ENCODE measurements at regions not wholly inside any gene's neighbourhood (a gene's known extent, or its start where the extent isn't known, plus 50 kb on each side); places are given as distances from the start of the nearest gene placed in this dataset.

DNA sequence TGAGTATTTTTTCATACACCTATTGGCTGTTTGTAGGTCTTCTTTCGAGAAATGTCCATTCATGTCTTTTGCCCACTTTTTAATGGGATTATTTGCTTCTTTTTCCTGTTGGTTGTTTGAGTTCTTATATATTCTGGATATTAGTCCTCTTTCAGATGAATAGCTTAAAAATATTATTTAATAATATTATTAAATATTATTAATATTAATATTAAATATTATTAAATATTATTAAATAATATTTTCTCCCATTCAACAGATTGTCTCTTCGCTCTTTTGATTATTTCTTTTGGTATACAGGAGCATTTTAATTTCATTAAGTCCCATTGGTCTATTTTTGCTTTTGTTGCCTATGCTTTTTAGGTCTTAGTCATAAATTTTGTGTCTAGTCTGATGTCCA, 361.9 kb downstream of the TSN start:
- Histone ChIP-seq H4K5ac (ENCODE audit: insufficient read length, low read depth, low read length) (no peak overlapping the region), H3K36me3 (ENCODE audit: control insufficient read depth in 2 of 4, insufficient read depth in 4 of 4, low read length in 3 of 4) (no peaks in the 10 kb centered on the region), H2BK120ac (replicated peaks; ENCODE audit: low read depth, low read length) (no peak overlapping the region), H2AFZ (ENCODE audit: low read length) (no peak overlapping the region), H3K56ac (replicated peaks; ENCODE audit: insufficient read length, low read depth, low read length) (no peak overlapping the region), H3K4me2 (ENCODE audit: insufficient read depth in 1 of 2, low read depth in 2 of 2, low read length in 2 of 2) (no peak overlapping the region), H3K79me2 (ENCODE audit: control insufficient read depth in 1 of 2, insufficient read depth in 2 of 2, low read length in 2 of 2) (no peaks in the 10 kb centered on the region), H3K4me3 (ENCODE audit: extremely low read depth in 1 of 4, insufficient read depth in 2 of 4, low read depth in 3 of 4, low read length in 4 of 4) (no peak overlapping the region), H3K79me1 (ENCODE audit: low read depth, low read length) (no peaks in the 10 kb centered on the region), H3K18ac (ENCODE audit: extremely low read depth, low read length) (no peak overlapping the region), H3K23me2 (ENCODE audit: low read depth, low read length) (no peaks in the 10 kb centered on the region), H3K4ac (replicated peaks; ENCODE audit: insufficient read length, low read depth, low read length) (no peak overlapping the region), H3K9ac (replicated peaks in 1 of 4; ENCODE audit: extremely low read depth in 1 of 4, low read depth in 3 of 4, low read length in 3 of 4) (no peak overlapping the region), H4K91ac (replicated peaks; ENCODE audit: insufficient read length, low read length) (no peak overlapping the region), H4K20me1 (replicated peaks in 1 of 2; ENCODE audit: control insufficient read depth in 1 of 2, insufficient read depth in 2 of 2, low read length in 2 of 2) (no peaks in the 10 kb centered on the region), H3K14ac (ENCODE audit: insufficient read length) (no peak overlapping the region), H2AK5ac (ENCODE audit: low read depth, low read length) (no peak overlapping the region), H2BK12ac (ENCODE audit: low read depth, low read length) (no peak overlapping the region), H2BK5ac (ENCODE audit: low read depth, low read length) (no peak overlapping the region), H3K27me3 (replicated peaks in 1 of 4; ENCODE audit: control insufficient read depth in 3 of 4, extremely low read depth in 1 of 4, insufficient read depth in 3 of 4, low read length in 3 of 4) (no peaks in the 10 kb centered on the region), H3K27ac (ENCODE audit: low read depth, low read length) (no peak overlapping the region), H2BK15ac (ENCODE audit: low read length) (no peak overlapping the region), H3K9me3 (ENCODE audit: insufficient read depth in 2 of 2, low read depth in 1 of 2, low read length in 1 of 2) (no peaks in the 10 kb centered on the region), H3K23ac (ENCODE audit: insufficient read length) (no peak overlapping the region), H4K8ac (ENCODE audit: extremely low read depth, insufficient read depth, low read length) (no peak overlapping the region), H2BK20ac (ENCODE audit: low read length) (no peak overlapping the region), H3K4me1 (replicated peaks in 1 of 4; ENCODE audit: control insufficient read depth in 3 of 4, insufficient read depth in 4 of 4, low read length in 3 of 4) (no peaks in the 10 kb centered on the region)
- no peak for FAIRE-seq
- ChIA-PET CTCF (ENCODE audit: partially characterized antibody) (no interaction called here), POLR2A (ENCODE audit: partially characterized antibody) (no interaction called here)
- DNase-seq (ENCODE audit: low read depth in 1 of 2, low spot score in 2 of 2) = no peak
- 93% methylated on average over 2 of the region's 2 CpGs; no CpG with 5 or more reads in 1 of the 2 experiments for WGBS, 2 experiments (ENCODE audit: extremely low coverage in 1 of 2, insufficient coverage in 1 of 2, insufficient read length in 1 of 2, insufficient replicate concordance in 2 of 2, low coverage in 1 of 2, low lambda C conversion rate in 2 of 2, missing lambda C conversion rate in 1 of 2)
- TF ChIP-seq, protein P1, sequence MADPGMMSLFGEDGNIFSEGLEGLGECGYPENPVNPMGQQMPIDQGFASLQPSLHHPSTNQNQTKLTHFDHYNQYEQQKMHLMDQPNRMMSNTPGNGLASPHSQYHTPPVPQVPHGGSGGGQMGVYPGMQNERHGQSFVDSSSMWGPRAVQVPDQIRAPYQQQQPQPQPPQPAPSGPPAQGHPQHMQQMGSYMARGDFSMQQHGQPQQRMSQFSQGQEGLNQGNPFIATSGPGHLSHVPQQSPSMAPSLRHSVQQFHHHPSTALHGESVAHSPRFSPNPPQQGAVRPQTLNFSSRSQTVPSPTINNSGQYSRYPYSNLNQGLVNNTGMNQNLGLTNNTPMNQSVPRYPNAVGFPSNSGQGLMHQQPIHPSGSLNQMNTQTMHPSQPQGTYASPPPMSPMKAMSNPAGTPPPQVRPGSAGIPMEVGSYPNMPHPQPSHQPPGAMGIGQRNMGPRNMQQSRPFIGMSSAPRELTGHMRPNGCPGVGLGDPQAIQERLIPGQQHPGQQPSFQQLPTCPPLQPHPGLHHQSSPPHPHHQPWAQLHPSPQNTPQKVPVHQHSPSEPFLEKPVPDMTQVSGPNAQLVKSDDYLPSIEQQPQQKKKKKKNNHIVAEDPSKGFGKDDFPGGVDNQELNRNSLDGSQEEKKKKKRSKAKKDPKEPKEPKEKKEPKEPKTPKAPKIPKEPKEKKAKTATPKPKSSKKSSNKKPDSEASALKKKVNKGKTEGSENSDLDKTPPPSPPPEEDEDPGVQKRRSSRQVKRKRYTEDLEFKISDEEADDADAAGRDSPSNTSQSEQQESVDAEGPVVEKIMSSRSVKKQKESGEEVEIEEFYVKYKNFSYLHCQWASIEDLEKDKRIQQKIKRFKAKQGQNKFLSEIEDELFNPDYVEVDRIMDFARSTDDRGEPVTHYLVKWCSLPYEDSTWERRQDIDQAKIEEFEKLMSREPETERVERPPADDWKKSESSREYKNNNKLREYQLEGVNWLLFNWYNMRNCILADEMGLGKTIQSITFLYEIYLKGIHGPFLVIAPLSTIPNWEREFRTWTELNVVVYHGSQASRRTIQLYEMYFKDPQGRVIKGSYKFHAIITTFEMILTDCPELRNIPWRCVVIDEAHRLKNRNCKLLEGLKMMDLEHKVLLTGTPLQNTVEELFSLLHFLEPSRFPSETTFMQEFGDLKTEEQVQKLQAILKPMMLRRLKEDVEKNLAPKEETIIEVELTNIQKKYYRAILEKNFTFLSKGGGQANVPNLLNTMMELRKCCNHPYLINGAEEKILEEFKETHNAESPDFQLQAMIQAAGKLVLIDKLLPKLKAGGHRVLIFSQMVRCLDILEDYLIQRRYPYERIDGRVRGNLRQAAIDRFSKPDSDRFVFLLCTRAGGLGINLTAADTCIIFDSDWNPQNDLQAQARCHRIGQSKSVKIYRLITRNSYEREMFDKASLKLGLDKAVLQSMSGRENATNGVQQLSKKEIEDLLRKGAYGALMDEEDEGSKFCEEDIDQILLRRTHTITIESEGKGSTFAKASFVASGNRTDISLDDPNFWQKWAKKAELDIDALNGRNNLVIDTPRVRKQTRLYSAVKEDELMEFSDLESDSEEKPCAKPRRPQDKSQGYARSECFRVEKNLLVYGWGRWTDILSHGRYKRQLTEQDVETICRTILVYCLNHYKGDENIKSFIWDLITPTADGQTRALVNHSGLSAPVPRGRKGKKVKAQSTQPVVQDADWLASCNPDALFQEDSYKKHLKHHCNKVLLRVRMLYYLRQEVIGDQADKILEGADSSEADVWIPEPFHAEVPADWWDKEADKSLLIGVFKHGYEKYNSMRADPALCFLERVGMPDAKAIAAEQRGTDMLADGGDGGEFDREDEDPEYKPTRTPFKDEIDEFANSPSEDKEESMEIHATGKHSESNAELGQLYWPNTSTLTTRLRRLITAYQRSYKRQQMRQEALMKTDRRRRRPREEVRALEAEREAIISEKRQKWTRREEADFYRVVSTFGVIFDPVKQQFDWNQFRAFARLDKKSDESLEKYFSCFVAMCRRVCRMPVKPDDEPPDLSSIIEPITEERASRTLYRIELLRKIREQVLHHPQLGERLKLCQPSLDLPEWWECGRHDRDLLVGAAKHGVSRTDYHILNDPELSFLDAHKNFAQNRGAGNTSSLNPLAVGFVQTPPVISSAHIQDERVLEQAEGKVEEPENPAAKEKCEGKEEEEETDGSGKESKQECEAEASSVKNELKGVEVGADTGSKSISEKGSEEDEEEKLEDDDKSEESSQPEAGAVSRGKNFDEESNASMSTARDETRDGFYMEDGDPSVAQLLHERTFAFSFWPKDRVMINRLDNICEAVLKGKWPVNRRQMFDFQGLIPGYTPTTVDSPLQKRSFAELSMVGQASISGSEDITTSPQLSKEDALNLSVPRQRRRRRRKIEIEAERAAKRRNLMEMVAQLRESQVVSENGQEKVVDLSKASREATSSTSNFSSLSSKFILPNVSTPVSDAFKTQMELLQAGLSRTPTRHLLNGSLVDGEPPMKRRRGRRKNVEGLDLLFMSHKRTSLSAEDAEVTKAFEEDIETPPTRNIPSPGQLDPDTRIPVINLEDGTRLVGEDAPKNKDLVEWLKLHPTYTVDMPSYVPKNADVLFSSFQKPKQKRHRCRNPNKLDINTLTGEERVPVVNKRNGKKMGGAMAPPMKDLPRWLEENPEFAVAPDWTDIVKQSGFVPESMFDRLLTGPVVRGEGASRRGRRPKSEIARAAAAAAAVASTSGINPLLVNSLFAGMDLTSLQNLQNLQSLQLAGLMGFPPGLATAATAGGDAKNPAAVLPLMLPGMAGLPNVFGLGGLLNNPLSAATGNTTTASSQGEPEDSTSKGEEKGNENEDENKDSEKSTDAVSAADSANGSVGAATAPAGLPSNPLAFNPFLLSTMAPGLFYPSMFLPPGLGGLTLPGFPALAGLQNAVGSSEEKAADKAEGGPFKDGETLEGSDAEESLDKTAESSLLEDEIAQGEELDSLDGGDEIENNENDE (IDR thresholded peaks at IDR 0.05; ENCODE audit: insufficient replicate concordance, low read length) = no peak
